ENCODE measurements at regions not wholly inside any gene's neighbourhood (a gene's known extent, or its start where the extent isn't known, plus 50 kb on each side); places are given as distances from the start of the nearest gene placed in this dataset.

- no peak overlapping the region for H3K27ac Mint-ChIP-seq
- no peak for DNase-seq (ENCODE audit: low spot score, unreplicated experiment)
- no peaks in the 10 kb centered on the region for H3K9me3 Mint-ChIP-seq (ENCODE audit: low read depth)
- TF ChIP-seq CTCF (IDR thresholded peaks at IDR 0.05; ENCODE audit: unreplicated experiment) = no peak
- H3K27me3 Mint-ChIP-seq = no peaks in the 10 kb centered on the region
- peaks cover 2% of the 10 kb centered on the region for H3K4me1 Mint-ChIP-seq (ENCODE audit: low read depth)
- H3K4me3 Mint-ChIP-seq (ENCODE audit: low read depth) = no peak overlapping the region
- H3K36me3 Mint-ChIP-seq (ENCODE audit: insufficient read depth) = no peaks in the 10 kb centered on the region
Observed at GRCh38 chr10:8910314-8910713, 855.8 kb downstream of the GATA3 start.

GRCh38 chr10:8911032-8911431 lies 856.5 kb downstream of the GATA3 start:
- no peaks in the 10 kb centered on the region for H3K9me3 Mint-ChIP-seq (ENCODE audit: low read depth)
- no peak overlapping the region for H3K27ac Mint-ChIP-seq
- TF ChIP-seq CTCF (IDR thresholded peaks at IDR 0.05; ENCODE audit: unreplicated experiment) = no peak
- no peak overlapping the region for H3K4me3 Mint-ChIP-seq (ENCODE audit: low read depth)
- no peak for DNase-seq (ENCODE audit: low spot score, unreplicated experiment)
- peaks cover 2% of the 10 kb centered on the region for H3K4me1 Mint-ChIP-seq (ENCODE audit: low read depth)
- no peaks in the 10 kb centered on the region for H3K36me3 Mint-ChIP-seq (ENCODE audit: insufficient read depth)
- H3K27me3 Mint-ChIP-seq = no peaks in the 10 kb centered on the region

- H3K9me3 Mint-ChIP-seq (ENCODE audit: low read depth) = no peaks in the 10 kb centered on the region
- peaks cover 2% of the 10 kb centered on the region for H3K4me1 Mint-ChIP-seq (ENCODE audit: low read depth)
- H3K4me3 Mint-ChIP-seq (ENCODE audit: low read depth) = no peak overlapping the region
- no peak overlapping the region for H3K27ac Mint-ChIP-seq
- H3K36me3 Mint-ChIP-seq (ENCODE audit: insufficient read depth) = no peaks in the 10 kb centered on the region
- no peak for TF ChIP-seq CTCF (IDR thresholded peaks at IDR 0.05; ENCODE audit: unreplicated experiment)
- no peaks in the 10 kb centered on the region for H3K27me3 Mint-ChIP-seq
- DNase-seq (ENCODE audit: low spot score, unreplicated experiment) = no peak
Observed at GRCh38 chr10:8912108-8912507, 857.6 kb downstream of the GATA3 start.

GRCh38 chr10:8913720-8914119 lies 859.2 kb downstream of the GATA3 start:
- no peaks in the 10 kb centered on the region for H3K36me3 Mint-ChIP-seq (ENCODE audit: insufficient read depth)
- H3K4me3 Mint-ChIP-seq (ENCODE audit: low read depth) = no peak overlapping the region
- H3K27ac Mint-ChIP-seq = no peak overlapping the region
- H3K4me1 Mint-ChIP-seq (ENCODE audit: low read depth) = peaks cover 2% of the 10 kb centered on the region
- no peak for TF ChIP-seq CTCF (IDR thresholded peaks at IDR 0.05; ENCODE audit: unreplicated experiment)
- no peaks in the 10 kb centered on the region for H3K27me3 Mint-ChIP-seq
- DNase-seq (ENCODE audit: low spot score, unreplicated experiment) = no peak
- H3K9me3 Mint-ChIP-seq (ENCODE audit: low read depth) = no peaks in the 10 kb centered on the region

- DNase-seq (ENCODE audit: low spot score, unreplicated experiment) = no peak
- no peaks in the 10 kb centered on the region for H3K4me1 Mint-ChIP-seq (ENCODE audit: low read depth)
- no peaks in the 10 kb centered on the region for H3K27me3 Mint-ChIP-seq
- H3K4me3 Mint-ChIP-seq (ENCODE audit: low read depth) = no peak overlapping the region
- H3K36me3 Mint-ChIP-seq (ENCODE audit: insufficient read depth) = no peaks in the 10 kb centered on the region
- TF ChIP-seq CTCF (IDR thresholded peaks at IDR 0.05; ENCODE audit: unreplicated experiment) = no peak
- no peak overlapping the region for H3K27ac Mint-ChIP-seq
- H3K9me3 Mint-ChIP-seq (ENCODE audit: low read depth) = no peaks in the 10 kb centered on the region
Observed at GRCh38 chr10:8919280-8919679, 864.8 kb downstream of the GATA3 start.

Measured in progenitor cell of endocrine pancreas (in vitro differentiated cells).